GM12878 (cell line): ENCODE measurements at regions not wholly inside any gene's neighbourhood (a gene's known extent, or its start where the extent isn't known, plus 50 kb on each side); places are given as distances from the start of the nearest gene placed in this dataset.

Experiments
- ATAC-seq: fragments of 200-7000 bp; cut with Tn5 transposase; 3 replicates; pipeline ENCODE4 v1.9.1; 2020; ENCODE audit warnings: mild to moderate bottlenecking, moderate library complexity
- BruUV-seq: library from RNA; stranded (reverse); fragments of 400-500 nt; replicated peaks from 2 replicates; lab custom pipeline; 2021; lab: Mats Ljungman, UMichigan
- CTCF ChIA-PET: fragments of 300-600 bp; sonication (Branson Sonifier 250); formaldehyde crosslinking; extraction: SDS; loops from one replicate; lab custom pipeline; 2021; ENCODE audit warnings: inconsistent platforms; lab: Yijun Ruan, JAX
- POLR2A ChIA-PET: fragments of 350-600 bp; formaldehyde crosslinking; extraction: SDS; loops from one replicate; lab custom pipeline; 2021; ENCODE audit warnings: inconsistent platforms; lab: Charles Lee
- RAD21 ChIA-PET: fragments of 300-600 bp; sonication (Branson Sonifier 250); formaldehyde crosslinking; loops from one replicate; lab custom pipeline; 2023; ENCODE audit warnings: antibody characterized with exemption; ENCODE audit not compliant: unreplicated experiment; lab: Charles Lee
- SMC1A ChIA-PET: fragments of 300-600 bp; sonication (Branson Sonifier 250); formaldehyde crosslinking; loops from one replicate; lab custom pipeline; 2023; ENCODE audit not compliant: unreplicated experiment, uncharacterized antibody; lab: Charles Lee
- DNase-seq: peaks from one replicate; pipeline ENCODE4 v3.0.0-alpha.2; 2011; ENCODE audit warnings: low read depth, low spot score
- FAIRE-seq: peaks from 3 replicates; lab custom pipeline; 2011; peaks lifted over from hg19 to GRCh38; lab: Jason Lieb, UNC
- H2AFZ ChIP-seq: 2 replicates; pipeline ENCODE4 v1.6.0; 2011; ENCODE audit warnings: low read depth, low read length, control low read depth; ENCODE audit not compliant: control insufficient read depth
- H3K27ac ChIP-seq: 2 replicates; pipeline ENCODE4 v1.5.1; 2011; ENCODE audit warnings: control low read depth; ENCODE audit not compliant: control insufficient read depth, insufficient read depth
- H3K27me3 ChIP-seq, 2 experiments: replicated peaks in 1 of 2; 2 replicates each; pipeline versions ENCODE4 v1.6.0 to v1.6.1; 2011; ENCODE audit warnings: low read length in 1 of 2; ENCODE audit not compliant: control insufficient read depth in 2 of 2, insufficient read depth in 2 of 2
- H3K36me3 ChIP-seq, 2 experiments: 2 replicates each; pipeline ENCODE4 v1.5.1; 2011; ENCODE audit warnings: low read length in 1 of 2; ENCODE audit not compliant: control insufficient read depth in 2 of 2, insufficient read depth in 2 of 2
- H3K4me1 ChIP-seq: 2 replicates; pipeline ENCODE4 v1.6.1; 2011; ENCODE audit warnings: mild to moderate bottlenecking, low read length, moderate library complexity, mixed read lengths; ENCODE audit not compliant: control insufficient read depth, insufficient read depth
- H3K4me2 ChIP-seq: 2 replicates; pipeline ENCODE4 v1.6.0; 2011; ENCODE audit warnings: control low read depth; ENCODE audit not compliant: control insufficient read depth, insufficient read depth
- H3K4me3 ChIP-seq: fragments of 200-600 bp; sonication (generic); 2 replicates; pipeline ENCODE4 v1.5.1; 2016
- H3K79me2 ChIP-seq: 2 replicates; pipeline ENCODE4 v1.6.0; 2011; ENCODE audit warnings: low read length; ENCODE audit not compliant: control insufficient read depth, insufficient read depth
- H3K9ac ChIP-seq: 2 replicates; pipeline ENCODE4 v1.8.0; 2011; ENCODE audit warnings: low read length, control low read depth, mixed read lengths; ENCODE audit not compliant: control insufficient read depth, insufficient read depth
- H3K9me3 ChIP-seq: replicated peaks from 3 replicates; pipeline ENCODE4 v1.5.1; 2011; ENCODE audit warnings: mild to moderate bottlenecking, low read length; ENCODE audit not compliant: control insufficient read depth, insufficient read depth
- H4K20me1 ChIP-seq: 2 replicates; pipeline ENCODE4 v1.6.0; 2011; ENCODE audit not compliant: control insufficient read depth, insufficient read depth
- FOXK2 ChIP-seq: fragments of 450-650 bp; IDR thresholded peaks from 2 replicates; pipeline ENCODE4 v1.6.1; 2017; ENCODE audit warnings: mild to moderate bottlenecking, moderate library complexity
- HDAC6 ChIP-seq: fragments of 200-600 bp; sonication (generic); IDR thresholded peaks from one replicate; pipeline ENCODE4 v1.8.0; 2017; ENCODE audit warnings: antibody characterized with exemption; ENCODE audit not compliant: unreplicated experiment
- KLF5 ChIP-seq: fragments of 450-650 bp; IDR thresholded peaks from 2 replicates; pipeline ENCODE4 v1.6.1; 2014; ENCODE audit warnings: mild to moderate bottlenecking; ENCODE audit not compliant: partially characterized antibody
- NFIC ChIP-seq: IDR thresholded peaks from 2 replicates; pipeline ENCODE4 v1.6.1; 2012; ENCODE audit warnings: low read depth, mild to moderate bottlenecking, inconsistent platforms, low read length, moderate library complexity
- SPI1 ChIP-seq: IDR thresholded peaks from 2 replicates; pipeline ENCODE4 v1.6.1; 2011; ENCODE audit warnings: low read depth, mild to moderate bottlenecking, low read length, moderate library complexity, borderline replicate concordance; ENCODE audit not compliant: insufficient read depth
- SUPT20H ChIP-seq: IDR thresholded peaks from 2 replicates; pipeline ENCODE4 v1.6.1; 2011; ENCODE audit warnings: low read depth, mild to moderate bottlenecking, low read length, moderate library complexity, borderline replicate concordance; ENCODE audit not compliant: control insufficient read depth
- WGBS: methylation state at CpG from one replicate; pipeline ENCODE4 v1.1.6; 2016; ENCODE audit warnings: low lambda C conversion rate; ENCODE audit not compliant: insufficient replicate concordance, insufficient coverage; ENCODE audit errors: missing lambda C conversion rate; 5-methylcytosine and 5-hydroxymethylcytosine counted together
- in situ Hi-C: fragments of 300-500 bp; cut with MboI; formaldehyde crosslinking; loops from 9 replicates; pipeline ENCODE4 v1.14.3; 2018; ENCODE audit warnings: mixed read lengths
- intact Hi-C: fragments of 100-400 bp; cut with micrococcal nuclease; formaldehyde crosslinking; loops from one replicate; pipeline ENCODE4 v1.14.2; 2022; ENCODE audit not compliant: unreplicated experiment
- TF ChIP-seq, protein P1 (sequence below): IDR thresholded peaks from 2 replicates; pipeline ENCODE4 v1.6.1; 2012; ENCODE audit warnings: low read depth, low read length, improper control_type of control experiment
- TF ChIP-seq, protein P2 (sequence below): IDR thresholded peaks from 2 replicates; pipeline ENCODE4 v1.6.1; 2011; ENCODE audit warnings: borderline replicate concordance, low read depth, mild to moderate bottlenecking, moderate library complexity, low read length; ENCODE audit not compliant: insufficient read depth, poor library complexity, severe bottlenecking
- TF ChIP-seq, protein P3 (sequence below): fragments of 450-650 bp; IDR thresholded peaks from 2 replicates; pipeline ENCODE4 v1.6.1; 2014; ENCODE audit warnings: mild to moderate bottlenecking

DNA sequence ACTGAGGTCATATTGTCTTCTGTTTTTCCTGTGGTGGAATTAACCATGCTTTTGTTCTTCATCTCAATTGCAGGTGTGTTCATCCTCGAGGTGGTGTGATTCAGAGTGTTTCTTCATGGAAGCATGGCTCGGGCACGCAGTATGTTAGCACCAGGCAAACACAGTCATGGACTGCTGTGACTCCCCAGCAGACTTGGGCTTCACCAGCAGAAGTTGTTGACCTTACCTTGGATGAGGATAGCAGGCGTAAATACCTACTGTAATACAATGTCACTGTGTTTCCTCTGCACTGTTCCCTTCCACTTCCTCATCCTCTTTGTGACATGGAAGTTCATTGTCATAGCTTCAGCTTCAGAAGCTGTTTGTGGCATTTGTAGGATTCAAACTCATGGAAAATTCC is 158.7 kb downstream of the HAUS1 start:
- H3K4me1 ChIP-seq = peaks cover 6% of the 10 kb centered on the region
- DNase-seq (no peak), ATAC-seq (no peak), FAIRE-seq (no peak)
- 77% methylated on average over 4 of the region's 4 CpGs for WGBS
- H3K27me3 ChIP-seq = no peaks in the 10 kb centered on the region
- ChIA-PET CTCF (interaction anchor here (0.6 kb wide), 1 partner anchor 903 kb away, joined by 5 read pairs; no protein-coding TSS in a partner anchor), SMC1A (no interaction called here), POLR2A (no interaction called here), RAD21 (no interaction called here)
- H2AFZ ChIP-seq = no peak overlapping the region
- no peak overlapping the region for H3K9ac ChIP-seq
- no TSS peak for BruUV-seq
- H3K4me2 ChIP-seq = no peak overlapping the region
- in situ Hi-C loops = no loop called here
- H4K20me1 ChIP-seq = no peaks in the 10 kb centered on the region
- TF ChIP-seq FOXK2 = no peak
- TF ChIP-seq HDAC6 = no peak
- TF ChIP-seq, protein P1, sequence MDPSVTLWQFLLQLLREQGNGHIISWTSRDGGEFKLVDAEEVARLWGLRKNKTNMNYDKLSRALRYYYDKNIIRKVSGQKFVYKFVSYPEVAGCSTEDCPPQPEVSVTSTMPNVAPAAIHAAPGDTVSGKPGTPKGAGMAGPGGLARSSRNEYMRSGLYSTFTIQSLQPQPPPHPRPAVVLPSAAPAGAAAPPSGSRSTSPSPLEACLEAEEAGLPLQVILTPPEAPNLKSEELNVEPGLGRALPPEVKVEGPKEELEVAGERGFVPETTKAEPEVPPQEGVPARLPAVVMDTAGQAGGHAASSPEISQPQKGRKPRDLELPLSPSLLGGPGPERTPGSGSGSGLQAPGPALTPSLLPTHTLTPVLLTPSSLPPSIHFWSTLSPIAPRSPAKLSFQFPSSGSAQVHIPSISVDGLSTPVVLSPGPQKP = no peak
- TF ChIP-seq SPI1 = no peak
- no peak for TF ChIP-seq SUPT20H
- TF ChIP-seq NFIC = no peak
- TF ChIP-seq, protein P2, sequence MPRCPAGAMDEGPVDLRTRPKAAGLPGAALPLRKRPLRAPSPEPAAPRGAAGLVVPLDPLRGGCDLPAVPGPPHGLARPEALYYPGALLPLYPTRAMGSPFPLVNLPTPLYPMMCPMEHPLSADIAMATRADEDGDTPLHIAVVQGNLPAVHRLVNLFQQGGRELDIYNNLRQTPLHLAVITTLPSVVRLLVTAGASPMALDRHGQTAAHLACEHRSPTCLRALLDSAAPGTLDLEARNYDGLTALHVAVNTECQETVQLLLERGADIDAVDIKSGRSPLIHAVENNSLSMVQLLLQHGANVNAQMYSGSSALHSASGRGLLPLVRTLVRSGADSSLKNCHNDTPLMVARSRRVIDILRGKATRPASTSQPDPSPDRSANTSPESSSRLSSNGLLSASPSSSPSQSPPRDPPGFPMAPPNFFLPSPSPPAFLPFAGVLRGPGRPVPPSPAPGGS = no peak
- TF ChIP-seq KLF5 = no peak
- TF ChIP-seq, protein P3, sequence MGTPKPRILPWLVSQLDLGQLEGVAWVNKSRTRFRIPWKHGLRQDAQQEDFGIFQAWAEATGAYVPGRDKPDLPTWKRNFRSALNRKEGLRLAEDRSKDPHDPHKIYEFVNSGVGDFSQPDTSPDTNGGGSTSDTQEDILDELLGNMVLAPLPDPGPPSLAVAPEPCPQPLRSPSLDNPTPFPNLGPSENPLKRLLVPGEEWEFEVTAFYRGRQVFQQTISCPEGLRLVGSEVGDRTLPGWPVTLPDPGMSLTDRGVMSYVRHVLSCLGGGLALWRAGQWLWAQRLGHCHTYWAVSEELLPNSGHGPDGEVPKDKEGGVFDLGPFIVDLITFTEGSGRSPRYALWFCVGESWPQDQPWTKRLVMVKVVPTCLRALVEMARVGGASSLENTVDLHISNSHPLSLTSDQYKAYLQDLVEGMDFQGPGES = no peak
- H3K27ac ChIP-seq = no peak overlapping the region
- H3K36me3 ChIP-seq = peaks cover 4 to 9% of the 10 kb centered on the region in 2 experiments; a peak in 3 of 4 replicates
- no peaks in the 10 kb centered on the region; the same call in 1 of the 2 replicates for H3K79me2 ChIP-seq
- H3K9me3 ChIP-seq = no peaks in the 10 kb centered on the region
- intact Hi-C loops = no loop called here
- no peak overlapping the region for H3K4me3 ChIP-seq
